GM20431 (cell line): ENCODE measurements at regions not wholly inside any gene's neighbourhood (a gene's known extent, or its start where the extent isn't known, plus 50 kb on each side); places are given as distances from the start of the nearest gene placed in this dataset.

ENCODE experiments used
- in situ Hi-C: fragments of 300-500 bp; cut with MseI, MboI; formaldehyde crosslinking; loops from one replicate; pipeline ENCODE4 v1.15.0; 2020; ENCODE audit warnings: low sequenced_read_pairs; ENCODE audit not compliant: unreplicated experiment

DNA sequence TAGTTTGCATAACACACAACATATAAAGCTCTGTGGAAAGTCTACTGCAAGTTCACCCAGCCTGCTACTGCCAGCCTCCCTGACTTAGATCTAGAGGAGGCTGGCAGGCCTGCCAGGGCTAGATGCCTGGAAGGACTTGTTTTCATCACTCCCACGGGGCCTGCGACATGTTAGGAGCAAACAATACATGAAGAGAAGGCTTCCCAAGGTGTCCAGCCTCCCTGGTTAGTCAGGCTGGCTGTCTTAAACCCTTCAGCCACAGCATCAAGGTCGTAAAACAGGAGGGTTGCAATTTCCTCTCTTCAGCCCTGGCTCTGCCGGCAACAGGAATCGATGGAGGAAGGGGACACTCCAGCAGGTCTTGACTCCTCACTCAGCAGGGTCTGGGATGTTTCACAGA is 104.5 kb downstream of the NGF start:
- in situ Hi-C loops, result no loop called here

DNA sequence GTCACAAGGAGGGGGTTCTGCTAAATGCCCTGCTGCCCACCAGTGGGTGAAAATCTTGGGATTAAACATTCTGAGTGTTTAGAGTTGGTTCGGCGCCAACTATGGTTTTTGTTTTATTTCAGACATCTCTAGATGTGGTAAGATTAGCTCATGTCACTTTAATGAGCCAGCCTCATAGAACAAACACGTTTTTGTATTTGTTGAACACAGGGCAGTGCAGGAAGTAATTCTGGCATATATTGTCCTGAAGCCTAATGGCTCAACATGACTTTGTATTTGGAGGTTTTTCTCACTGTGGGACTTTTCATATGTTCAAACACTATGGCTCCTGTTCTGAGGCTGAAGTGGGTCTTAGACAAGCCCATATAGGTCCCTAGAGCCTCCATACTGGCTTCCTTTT is 107.8 kb downstream of the NGF start:
- in situ Hi-C loops, result no loop called here

DNA sequence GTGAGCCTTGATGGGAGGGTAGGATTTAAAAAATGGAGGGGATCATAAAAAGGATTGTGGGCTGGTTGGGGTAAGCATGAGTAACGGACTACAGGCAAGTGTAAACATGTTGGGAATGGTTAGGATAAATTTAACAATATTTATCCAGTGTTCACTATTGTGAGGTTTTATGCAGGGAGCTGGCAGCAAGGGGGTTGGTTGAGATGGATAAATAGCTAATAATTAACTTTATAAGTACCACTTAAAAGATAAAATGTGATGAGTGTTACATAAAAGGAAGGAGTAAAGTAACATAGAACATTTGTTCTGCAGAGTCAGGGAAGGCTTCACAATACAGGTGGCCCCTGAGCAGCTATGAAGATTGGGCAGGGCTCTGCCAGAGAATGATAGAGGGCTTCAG is 109.0 kb downstream of the NGF start:
- in situ Hi-C loops, result no loop called here

DNA sequence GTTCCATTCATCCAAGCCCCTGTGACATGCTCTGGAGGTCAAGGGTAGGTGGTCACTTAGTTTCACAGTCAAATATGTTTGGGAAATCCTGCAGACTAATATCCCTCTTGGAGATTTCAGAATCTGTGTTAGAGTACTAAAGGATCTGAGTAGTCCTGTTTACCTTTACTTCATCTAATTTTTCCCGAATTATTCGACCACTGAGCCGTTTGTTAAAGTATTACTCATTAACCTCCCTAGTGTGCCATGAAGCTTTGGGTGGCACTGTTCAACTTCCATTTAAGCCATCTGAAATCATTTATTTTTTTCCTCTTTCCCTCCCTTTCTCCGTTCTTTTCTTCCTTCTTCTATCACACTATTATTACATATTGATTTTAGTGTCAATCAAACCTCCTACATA is 109.9 kb downstream of the NGF start:
- in situ Hi-C loops, result no loop called here

DNA sequence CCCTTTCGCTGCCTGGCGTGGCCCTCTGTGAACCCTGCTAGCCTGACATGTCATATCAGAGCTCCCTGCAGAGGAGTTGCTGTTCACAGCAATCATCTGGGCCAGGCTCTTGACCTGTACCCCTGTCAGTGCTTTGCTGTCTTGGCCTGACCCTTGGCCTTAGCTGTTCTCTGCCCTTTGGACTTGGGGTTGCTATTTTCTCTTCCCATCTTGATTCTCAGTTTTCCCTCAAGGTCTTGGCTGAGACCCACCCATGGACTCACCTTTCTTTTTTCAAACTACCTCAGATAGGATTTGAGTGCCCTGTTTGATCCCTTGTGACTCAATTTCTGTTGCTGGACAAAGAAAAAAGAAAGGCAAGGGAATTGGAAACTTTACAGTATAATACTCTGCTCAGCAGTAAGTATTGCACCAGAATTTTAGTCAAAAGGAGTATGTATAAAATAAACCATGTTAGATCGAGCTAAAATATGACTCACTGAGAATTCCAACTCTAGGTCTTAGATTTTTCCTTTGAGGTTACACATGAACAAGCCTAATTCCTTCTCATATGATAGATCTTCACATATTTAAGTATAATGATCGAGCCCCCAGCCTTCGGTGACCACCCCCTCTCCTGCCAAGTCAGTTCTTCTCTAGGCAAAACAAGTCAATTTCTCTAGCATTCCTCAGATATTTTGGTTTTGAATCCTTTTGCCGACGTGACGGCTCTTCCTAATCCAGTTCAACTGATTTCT is 110.5 kb downstream of the NGF start:
- in situ Hi-C loops, result no loop called here

DNA sequence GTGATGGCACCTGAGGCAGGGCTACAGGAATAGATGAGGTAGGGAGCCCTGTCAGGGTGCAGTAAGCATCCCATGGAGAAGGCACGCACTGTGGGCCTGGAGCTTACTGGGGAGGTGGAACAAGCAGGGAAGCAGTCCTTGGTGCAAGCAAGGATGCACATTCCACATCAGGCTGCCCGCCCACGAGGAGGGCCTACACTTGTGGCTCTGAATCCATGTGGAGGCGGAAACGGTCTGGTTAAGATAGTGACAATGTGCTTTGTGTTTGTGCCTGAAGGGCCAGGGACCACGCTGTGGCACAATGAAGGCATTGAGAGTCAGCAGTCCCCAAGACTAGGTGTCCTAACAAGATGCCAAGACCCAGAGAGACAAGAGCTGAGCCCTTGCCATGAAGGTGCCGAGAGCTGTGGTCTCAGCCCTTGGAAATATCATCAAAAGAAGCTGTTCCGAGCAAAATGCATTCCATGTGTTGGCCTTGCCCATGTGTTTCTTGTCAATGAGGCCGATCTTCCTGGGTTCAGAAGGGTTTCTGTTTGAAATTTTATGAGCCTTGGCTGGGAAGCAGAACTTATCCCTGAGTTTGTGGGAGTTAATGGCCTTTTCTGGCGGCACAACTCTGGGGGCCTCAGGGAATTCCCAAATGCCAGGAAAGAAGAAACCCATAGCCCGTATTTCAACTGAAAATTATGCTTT is 111.9 kb downstream of the NGF start:
- in situ Hi-C loops, result no loop called here

DNA sequence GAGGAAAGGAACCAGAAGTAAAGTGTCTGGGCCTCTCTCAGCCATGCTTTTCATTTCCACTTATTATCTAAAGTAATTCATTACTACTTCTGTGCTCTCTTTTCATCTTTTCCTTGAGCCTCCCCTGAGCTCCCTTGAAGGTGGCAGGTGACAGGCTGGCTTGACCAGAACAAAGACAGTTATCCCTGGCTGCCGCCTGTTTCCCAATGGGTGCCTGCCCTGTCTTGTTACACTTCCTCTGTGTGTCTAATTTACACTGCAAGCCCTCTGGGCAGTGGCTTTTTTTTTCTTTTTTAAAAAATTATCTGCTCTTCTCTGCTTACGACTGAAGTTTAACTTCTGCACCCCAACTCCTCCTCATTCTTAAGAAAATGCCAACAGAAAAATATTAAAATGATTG is 113.4 kb downstream of the NGF start:
- in situ Hi-C loops, result no loop called here

DNA sequence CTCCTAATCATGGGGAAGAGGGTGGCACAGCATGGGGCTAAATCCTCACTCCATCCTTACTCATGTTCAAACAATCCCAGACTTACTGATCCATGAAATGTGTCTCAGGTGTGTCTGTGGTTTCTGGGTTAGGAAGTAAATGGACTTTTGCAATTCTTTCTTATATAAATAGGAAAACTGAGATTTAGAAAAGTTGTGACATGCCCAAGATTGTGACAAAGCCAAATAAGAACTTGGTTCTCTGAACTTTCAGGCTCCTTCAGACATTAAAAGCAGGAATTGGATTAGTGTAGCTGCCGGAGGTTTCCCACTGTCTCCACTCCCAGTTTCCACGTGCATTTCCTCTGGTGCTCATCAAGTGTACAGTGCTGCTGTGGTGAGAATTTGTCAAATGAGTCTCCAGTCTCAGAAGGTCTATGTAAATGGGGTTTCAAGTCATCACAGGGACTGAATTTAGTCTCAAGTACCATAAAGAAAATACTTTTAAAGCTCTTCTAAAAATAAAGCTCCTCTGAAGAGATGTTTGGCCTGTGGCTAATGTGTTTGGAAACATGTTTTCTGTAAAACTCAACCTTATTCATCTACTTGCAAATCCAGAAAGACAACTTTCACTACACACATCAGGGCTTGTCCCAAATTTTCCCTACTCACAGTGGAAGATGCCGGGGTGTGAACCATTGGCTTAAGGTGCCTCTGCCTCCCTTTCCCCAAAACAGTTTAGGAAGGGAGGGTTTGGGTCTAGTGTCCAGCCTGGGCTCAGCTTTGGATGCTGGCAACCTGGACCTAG is 115.2 kb downstream of the NGF start:
- in situ Hi-C loops, result no loop called here

DNA sequence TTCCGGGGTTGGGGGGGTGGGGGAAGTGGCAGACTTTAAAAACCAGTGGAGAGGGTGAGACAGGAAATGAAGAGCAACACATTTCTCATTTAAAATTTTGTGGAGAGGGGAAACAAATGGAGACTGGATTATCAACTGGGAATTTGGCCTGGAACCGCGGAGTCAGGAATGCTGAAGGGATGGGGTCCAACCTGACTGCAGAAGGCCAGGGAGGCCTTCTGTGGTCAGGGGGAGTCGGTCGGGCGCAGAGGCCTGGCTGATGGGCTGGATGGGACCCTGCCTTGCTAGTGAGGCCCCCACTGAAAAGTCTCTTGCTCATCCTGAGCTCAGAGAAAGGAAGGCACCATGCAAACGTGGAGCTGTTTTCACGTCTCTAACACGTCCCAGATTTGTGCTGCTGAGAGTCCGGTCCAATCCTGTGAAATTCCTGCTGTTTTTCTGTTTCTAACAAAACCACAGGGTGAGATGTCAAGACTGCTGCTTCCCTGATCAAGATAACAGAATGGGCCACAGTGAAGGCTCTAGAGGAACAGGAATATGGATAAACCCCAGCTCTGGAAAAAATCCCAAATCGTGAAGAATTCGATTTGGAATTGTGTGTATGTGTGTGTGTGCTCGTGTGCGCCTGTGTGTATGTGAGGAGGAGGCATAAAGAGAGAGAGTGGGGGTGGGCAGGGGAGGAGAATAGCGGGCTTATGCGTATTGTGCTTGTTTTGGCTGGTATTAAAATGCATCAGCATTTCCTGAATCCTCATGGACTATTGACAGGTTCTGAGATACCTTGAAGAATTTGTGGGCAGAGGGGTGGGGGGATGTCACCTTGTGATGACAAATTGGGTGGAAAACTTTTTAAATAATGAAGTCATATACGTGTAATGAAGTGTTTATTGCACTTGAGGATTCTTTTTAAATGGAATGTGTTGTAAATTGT is 117.4 kb downstream of the NGF start:
- in situ Hi-C loops, result no loop called here

DNA sequence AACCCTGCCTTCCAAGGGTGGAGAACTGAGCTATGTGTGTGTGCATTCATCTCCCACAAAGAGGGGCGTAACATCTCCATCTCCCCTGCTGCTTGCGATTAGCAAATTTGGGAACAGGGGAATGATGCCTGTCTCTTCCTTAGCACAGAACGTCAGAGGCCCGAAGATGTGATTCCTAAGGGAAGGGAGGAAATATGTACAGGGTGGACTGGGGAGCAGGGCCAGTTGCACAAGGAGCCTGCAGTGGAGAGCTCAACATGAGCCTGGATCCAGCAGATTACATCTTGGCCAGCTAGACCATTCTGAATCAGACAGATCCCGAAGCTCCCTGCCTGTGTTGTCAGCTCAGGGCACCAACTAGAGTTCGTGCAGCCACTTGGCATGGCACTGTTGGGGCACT is 118.1 kb downstream of the NGF start:
- in situ Hi-C loops, result no loop called here

DNA sequence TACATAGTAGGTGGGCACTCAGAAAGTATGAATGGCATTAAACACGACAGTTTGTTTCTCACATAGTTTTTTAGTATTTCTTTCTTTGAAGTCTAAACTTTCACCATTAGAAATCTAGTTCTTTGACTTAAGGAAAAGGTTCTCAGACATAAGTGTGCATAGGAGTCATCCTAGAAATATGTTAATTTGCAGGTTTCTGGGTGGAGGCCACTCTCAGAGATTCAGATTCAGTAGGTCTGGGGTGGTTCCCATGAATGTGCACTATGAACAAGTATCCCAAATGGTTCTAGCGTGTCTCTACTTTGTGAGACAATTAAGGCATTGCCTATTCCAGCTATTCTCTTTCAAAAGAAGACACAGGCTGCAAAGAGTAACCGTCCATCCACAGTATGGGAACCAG is 119.3 kb downstream of the NGF start:
- in situ Hi-C loops, result no loop called here

DNA sequence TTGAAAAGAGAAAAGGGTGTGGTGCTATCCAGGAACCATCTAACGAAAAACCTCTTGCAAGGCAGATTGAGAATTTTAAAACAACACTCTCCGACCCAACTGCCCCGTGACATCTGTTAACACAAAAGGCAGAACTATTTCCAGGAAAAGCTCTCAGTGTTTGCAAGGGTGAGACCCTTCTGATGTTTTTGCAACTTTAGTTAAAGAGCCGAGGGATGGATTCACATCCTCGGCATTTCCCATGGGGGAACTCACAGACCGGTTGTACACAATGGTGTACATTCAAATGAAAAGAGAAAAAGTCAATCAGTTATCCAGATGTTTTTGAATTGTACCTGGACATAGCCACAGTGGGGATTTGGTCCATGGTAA is 120.0 kb downstream of the NGF start:
- in situ Hi-C loops, result no loop called here

DNA sequence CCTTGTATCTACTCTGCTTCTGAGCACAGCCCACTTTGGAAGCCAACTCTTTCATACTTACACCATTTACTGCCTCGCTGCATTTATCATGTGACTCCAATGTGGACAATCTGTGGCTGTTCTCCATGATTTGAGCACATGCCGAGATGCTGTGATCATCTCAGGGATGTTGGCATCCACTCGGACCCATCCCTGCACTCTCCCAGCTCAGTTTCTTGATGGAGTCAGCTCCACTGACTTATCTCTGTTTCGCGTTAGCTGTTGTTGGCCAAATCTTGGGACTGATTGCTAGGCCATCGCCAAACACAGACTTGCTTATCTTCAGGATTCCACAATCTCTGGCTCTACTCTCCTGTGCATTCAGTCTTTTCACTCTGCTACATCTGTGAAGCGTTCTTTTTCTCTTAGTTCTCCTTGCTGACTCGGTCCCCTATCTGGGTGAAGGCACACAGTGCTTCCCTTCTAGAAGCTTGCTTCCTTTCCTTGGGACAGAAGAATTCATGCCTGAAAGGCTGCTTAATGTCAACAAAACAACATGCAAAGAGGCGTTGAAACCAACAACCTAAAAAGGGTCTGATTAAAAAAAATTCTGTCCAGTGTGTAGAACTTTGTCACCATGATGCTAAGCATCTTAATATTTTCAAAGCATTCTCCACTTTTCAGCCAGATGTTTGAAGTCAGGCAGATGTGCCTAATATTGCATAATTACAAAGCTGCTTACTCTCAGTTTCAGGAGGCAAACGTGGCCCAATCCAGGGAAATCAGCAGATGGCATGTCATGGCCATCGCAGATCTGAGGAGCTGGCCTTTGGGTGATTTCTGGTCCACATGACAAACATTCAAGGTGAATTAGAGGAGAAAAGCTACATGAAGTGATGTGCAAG is 120.7 kb downstream of the NGF start:
- in situ Hi-C loops, result no loop called here

DNA sequence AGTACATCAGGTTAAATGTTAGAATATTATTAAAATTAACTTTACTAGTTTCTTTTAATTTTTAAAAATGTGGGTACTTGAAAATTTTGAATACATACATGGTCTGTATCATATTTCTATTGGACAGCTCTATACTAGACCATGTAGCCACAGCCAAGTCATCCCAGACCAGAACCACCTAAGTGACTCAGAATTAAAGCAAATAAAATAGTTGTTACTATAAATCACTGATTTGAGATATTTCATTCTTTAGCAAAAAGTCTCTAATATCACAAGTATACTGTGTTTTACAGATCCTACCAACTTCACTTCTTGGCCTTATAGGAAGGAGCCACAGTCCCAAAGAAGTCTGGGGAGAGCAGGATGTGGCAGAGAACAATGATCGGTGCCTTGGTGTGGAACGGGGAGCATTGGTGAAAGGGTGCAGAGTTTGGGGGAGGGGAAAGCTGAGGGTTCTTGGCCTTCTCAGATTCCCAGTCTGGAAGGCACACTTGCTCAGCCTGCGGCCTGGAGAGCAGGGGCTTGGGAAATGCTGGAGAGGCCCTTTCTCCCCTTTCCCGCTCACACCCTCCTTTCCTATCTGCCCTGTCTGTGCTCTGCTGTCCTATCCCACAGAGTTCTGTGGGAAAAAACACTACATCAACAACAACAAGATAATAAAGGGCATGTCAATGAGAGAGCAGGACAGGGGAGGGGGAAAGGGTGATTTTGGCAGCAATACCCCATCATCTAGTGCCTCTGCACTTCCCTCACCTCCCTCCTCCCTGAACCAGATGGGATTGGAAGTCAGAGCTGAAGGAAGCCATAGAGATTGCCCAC is 122.1 kb downstream of the NGF start:
- in situ Hi-C loops, result no loop called here

DNA sequence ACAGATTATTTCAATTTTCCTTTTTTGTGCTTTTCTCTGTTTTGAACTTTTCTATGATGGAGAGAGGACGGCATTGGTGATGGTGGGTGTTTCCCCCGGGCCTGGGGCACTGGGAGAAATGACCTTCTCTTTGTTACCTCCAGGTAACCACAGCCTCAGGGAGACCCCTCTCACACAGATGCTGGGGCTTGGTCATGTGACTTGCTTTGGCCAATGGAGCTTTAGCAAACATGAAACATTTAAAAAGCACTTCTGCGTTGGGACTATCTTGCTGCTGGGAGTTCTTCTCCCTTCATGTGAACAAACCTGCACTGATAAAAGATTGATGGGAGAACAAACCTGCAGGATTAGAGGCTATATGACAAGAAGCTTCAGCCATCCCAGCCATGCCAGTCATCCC is 122.9 kb downstream of the NGF start:
- in situ Hi-C loops, result no loop called here

DNA sequence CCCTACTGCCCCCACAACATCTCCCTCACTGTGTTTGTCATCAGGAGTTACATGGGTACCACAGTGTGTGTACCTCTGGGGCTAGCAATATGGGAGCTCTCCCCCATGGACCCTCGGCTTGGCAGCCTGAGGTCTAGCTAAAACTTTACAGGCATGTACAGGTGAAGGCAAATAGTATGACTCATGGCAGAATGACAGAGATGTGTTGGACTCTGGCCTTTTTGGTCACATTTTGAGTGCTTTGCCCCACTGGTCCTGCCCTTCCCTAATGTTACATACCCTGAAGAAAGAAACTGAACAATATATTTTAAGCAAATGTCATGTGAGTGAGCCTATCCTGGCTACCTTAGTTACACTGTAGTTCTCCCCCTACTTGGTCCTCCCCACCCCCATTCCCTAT is 124.0 kb downstream of the NGF start:
- in situ Hi-C loops, result no loop called here

DNA sequence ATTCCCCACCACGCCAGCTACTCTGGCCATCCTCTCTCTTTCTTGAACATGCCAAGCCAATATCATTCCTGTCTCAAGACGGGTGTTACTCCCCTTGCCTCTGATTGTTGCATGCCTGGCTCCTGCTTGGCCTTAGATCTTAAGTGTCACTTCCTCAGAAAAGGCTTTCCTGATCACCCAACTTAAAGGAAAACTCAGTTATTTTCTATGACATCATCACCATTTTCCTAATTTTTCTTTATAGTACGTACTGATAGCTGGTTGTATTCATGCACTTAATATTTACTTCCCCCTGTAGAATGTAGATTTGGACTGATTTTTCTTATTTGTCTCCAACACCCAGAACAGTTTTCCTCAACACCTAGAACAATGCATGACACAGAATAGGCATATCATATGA is 123.8 kb upstream of the TSPAN2 start:
- in situ Hi-C loops, result no loop called here

DNA sequence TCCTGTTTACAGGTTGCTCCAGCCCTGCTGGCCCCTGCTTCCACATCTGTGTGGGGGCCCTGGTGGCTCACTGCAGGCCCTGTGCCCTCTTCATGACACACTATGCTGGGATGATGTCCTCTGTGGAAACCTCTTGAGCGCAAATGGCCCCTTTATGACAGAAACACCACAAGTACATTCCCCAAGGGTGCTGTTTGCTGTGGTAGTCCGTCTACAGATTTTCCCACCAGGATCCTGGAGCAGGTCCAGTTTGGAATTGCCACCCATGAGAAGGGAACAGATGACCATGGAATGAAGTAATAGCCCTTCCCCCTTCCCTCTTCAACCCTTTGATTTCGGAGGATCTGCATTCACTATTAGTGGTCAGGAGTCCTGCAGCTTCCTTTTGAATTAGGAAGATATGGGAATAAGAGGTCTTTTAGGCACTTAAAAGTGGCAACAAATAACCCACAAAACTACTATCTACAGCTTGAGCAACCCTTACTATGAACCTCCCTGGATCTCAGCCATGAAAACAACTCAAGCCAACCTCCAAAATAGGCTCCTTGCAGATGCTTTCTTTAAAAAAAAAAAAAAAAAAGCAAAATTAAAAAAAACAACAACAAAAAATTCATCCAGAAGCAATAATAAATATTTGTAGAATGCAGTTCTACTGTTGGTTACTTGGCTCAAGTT is 121.9 kb upstream of the TSPAN2 start:
- in situ Hi-C loops, result no loop called here
